ENCODE measurements at regions not wholly inside any gene's neighbourhood (a gene's known extent, or its start where the extent isn't known, plus 50 kb on each side); places are given as distances from the start of the nearest gene placed in this dataset.

GRCh38 chr5:28780083-28780692 lies 1741.8 kb upstream of the CDH9 start:
- no peaks in the 10 kb centered on the region for H3K36me3 Mint-ChIP-seq (ENCODE audit: low read depth)
- no peak for ATAC-seq
- H3K4me3 Mint-ChIP-seq, result no peak overlapping the region
- ChIA-PET POLR2A (no interaction called here), CTCF (no interaction called here)
- intact Hi-C loops (cut with micrococcal nuclease), result no loop called here
- H3K9me3 Mint-ChIP-seq, result peaks cover 6% of the 10 kb centered on the region
- DNase-seq, result no peak
- TF ChIP-seq, protein P1, sequence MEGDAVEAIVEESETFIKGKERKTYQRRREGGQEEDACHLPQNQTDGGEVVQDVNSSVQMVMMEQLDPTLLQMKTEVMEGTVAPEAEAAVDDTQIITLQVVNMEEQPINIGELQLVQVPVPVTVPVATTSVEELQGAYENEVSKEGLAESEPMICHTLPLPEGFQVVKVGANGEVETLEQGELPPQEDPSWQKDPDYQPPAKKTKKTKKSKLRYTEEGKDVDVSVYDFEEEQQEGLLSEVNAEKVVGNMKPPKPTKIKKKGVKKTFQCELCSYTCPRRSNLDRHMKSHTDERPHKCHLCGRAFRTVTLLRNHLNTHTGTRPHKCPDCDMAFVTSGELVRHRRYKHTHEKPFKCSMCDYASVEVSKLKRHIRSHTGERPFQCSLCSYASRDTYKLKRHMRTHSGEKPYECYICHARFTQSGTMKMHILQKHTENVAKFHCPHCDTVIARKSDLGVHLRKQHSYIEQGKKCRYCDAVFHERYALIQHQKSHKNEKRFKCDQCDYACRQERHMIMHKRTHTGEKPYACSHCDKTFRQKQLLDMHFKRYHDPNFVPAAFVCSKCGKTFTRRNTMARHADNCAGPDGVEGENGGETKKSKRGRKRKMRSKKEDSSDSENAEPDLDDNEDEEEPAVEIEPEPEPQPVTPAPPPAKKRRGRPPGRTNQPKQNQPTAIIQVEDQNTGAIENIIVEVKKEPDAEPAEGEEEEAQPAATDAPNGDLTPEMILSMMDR (IDR thresholded peaks at IDR 0.05), result no peak
- H3K27me3 Mint-ChIP-seq, result no peaks in the 10 kb centered on the region
- H3K4me1 Mint-ChIP-seq (ENCODE audit: low read depth), result no peaks in the 10 kb centered on the region
- H3K27ac Mint-ChIP-seq, result no peak overlapping the region

- no peak overlapping the region for H3K27ac Mint-ChIP-seq
- POLR2A ChIA-PET, result no interaction called here
- no peaks in the 10 kb centered on the region for H3K4me1 Mint-ChIP-seq (ENCODE audit: low read depth)
- TF ChIP-seq, protein P1 (IDR thresholded peaks at IDR 0.05), result no peak
- ATAC-seq (no peak), DNase-seq (no peak)
- intact Hi-C loops (cut with micrococcal nuclease), result no loop called here
- H3K4me3 Mint-ChIP-seq, result no peak overlapping the region
- peaks cover 9% of the 10 kb centered on the region for H3K9me3 Mint-ChIP-seq
- H3K36me3 Mint-ChIP-seq (ENCODE audit: low read depth), result no peaks in the 10 kb centered on the region
- no peaks in the 10 kb centered on the region for H3K27me3 Mint-ChIP-seq
- CTCF ChIA-PET, result no interaction called here
Measured at GRCh38 chr5:28779161-28779754, 1740.9 kb upstream of the CDH9 start.

DNA sequence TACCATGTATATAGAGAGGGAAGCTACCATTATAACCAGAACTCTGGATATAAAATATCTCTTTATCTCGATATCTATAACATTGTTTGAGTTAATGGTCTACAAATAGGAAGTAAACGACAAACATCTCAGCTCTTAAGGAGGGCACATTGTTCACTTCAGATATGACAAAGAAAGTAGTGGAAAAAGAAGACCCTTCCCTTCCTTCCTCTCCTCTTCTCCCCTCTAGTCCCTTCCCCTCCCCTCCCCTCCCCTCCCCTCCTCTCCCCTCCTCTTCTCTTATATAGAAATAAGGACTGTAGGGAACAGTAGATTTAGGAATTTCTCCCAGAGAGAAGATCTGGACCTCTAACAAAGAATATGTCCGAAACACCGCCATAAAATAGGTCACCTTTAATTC lies 1731.9 kb upstream of the CDH9 start:
- CTCF ChIA-PET, result no interaction called here
- H3K36me3 Mint-ChIP-seq (ENCODE audit: low read depth), result no peaks in the 10 kb centered on the region
- ATAC-seq (no peak), DNase-seq (no peak)
- H3K4me3 Mint-ChIP-seq, result no peak overlapping the region
- no peaks in the 10 kb centered on the region for H3K27me3 Mint-ChIP-seq
- no peak overlapping the region for H3K27ac Mint-ChIP-seq
- TF ChIP-seq, protein P1 (IDR thresholded peaks at IDR 0.05), result no peak
- POLR2A ChIA-PET, result no interaction called here
- intact Hi-C loops (cut with micrococcal nuclease), result no loop called here
- no peaks in the 10 kb centered on the region for H3K4me1 Mint-ChIP-seq (ENCODE audit: low read depth)
- peaks cover 3% of the 10 kb centered on the region for H3K9me3 Mint-ChIP-seq

- ATAC-seq (no peak), DNase-seq (peak; percentile 2)
- POLR2A ChIA-PET, result no interaction called here
- H3K9me3 Mint-ChIP-seq, result peaks cover under 1% of the 10 kb centered on the region
- no peaks in the 10 kb centered on the region for H3K36me3 Mint-ChIP-seq (ENCODE audit: low read depth)
- H3K4me3 Mint-ChIP-seq, result no peak overlapping the region
- no peak overlapping the region for H3K27ac Mint-ChIP-seq
- CTCF ChIA-PET, result no interaction called here
- H3K27me3 Mint-ChIP-seq, result no peaks in the 10 kb centered on the region
- intact Hi-C loops (cut with micrococcal nuclease), result no loop called here
- no peaks in the 10 kb centered on the region for H3K4me1 Mint-ChIP-seq (ENCODE audit: low read depth)
- TF ChIP-seq, protein P1 (IDR thresholded peaks at IDR 0.05), result no peak
Measured at GRCh38 chr5:28766565-28767158, 1728.3 kb upstream of the CDH9 start.

DNA sequence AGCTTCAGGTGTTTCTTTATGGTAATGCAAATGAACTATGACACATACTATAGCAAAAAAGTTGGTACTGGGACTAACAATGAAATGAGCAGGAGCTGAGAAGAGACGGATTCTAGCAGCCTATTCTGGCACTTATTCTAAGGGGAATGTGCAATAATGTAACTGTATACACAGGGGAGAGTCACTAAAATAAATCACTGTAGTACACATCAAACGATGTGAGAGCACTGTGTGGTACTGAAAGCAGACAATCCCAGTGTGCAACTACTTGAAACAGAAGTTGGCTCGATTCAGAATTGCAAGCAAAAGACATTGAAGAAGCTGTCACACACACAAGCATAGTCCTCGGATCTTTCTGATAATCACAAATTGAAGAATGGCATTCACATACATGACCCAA lies 1713.0 kb upstream of the CDH9 start:
- ChIA-PET POLR2A (no interaction called here), CTCF (no interaction called here)
- TF ChIP-seq, protein P1 (IDR thresholded peaks at IDR 0.05), result no peak
- H3K27ac Mint-ChIP-seq, result no peak overlapping the region
- H3K27me3 Mint-ChIP-seq, result no peaks in the 10 kb centered on the region
- H3K9me3 Mint-ChIP-seq, result peaks cover 14% of the 10 kb centered on the region
- no peak for ATAC-seq
- H3K4me3 Mint-ChIP-seq, result no peak overlapping the region
- no peak for DNase-seq
- no peaks in the 10 kb centered on the region for H3K4me1 Mint-ChIP-seq (ENCODE audit: low read depth)
- no peaks in the 10 kb centered on the region for H3K36me3 Mint-ChIP-seq (ENCODE audit: low read depth)
- intact Hi-C loops (cut with micrococcal nuclease), result no loop called here
